ENCODE measurements at regions not wholly inside any gene's neighbourhood (a gene's known extent, or its start where the extent isn't known, plus 50 kb on each side); places are given as distances from the start of the nearest gene placed in this dataset.

DNA sequence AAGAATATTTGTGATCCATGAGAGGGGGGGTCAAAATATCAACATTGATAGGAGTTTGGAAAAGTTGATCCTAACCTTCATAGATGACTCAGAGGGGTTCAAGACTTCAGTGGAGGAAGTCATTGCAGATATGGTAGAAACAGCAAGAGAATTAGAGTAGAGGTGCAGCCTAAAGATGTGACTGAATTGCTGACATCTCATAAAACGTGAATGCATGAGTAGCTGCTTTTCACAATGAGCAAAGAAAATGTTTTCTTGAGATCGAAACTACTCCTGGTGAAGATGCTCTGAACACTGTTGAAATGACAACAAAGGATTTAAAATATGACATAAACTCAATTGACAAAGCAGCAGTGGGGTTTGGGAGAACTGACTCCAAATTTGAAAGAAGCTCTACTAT is 700.7 kb upstream of the FZD8 start:
- TF ChIP-seq POLR2A (IDR thresholded peaks at IDR 0.05), result no peak
- TF ChIP-seq, protein P1, sequence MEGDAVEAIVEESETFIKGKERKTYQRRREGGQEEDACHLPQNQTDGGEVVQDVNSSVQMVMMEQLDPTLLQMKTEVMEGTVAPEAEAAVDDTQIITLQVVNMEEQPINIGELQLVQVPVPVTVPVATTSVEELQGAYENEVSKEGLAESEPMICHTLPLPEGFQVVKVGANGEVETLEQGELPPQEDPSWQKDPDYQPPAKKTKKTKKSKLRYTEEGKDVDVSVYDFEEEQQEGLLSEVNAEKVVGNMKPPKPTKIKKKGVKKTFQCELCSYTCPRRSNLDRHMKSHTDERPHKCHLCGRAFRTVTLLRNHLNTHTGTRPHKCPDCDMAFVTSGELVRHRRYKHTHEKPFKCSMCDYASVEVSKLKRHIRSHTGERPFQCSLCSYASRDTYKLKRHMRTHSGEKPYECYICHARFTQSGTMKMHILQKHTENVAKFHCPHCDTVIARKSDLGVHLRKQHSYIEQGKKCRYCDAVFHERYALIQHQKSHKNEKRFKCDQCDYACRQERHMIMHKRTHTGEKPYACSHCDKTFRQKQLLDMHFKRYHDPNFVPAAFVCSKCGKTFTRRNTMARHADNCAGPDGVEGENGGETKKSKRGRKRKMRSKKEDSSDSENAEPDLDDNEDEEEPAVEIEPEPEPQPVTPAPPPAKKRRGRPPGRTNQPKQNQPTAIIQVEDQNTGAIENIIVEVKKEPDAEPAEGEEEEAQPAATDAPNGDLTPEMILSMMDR (IDR thresholded peaks at IDR 0.05), result no peak

Measured in right lobe of liver (tissue), 4 donors.